ENCODE measurements at regions not wholly inside any gene's neighbourhood (a gene's known extent, or its start where the extent isn't known, plus 50 kb on each side); places are given as distances from the start of the nearest gene placed in this dataset.

- no peak for TF ChIP-seq NR3C1 (IDR thresholded peaks at IDR 0.05)
- TF ChIP-seq, protein P1, sequence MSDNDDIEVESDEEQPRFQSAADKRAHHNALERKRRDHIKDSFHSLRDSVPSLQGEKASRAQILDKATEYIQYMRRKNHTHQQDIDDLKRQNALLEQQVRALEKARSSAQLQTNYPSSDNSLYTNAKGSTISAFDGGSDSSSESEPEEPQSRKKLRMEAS (IDR thresholded peaks at IDR 0.05): no peak
- H3K4me1 ChIP-seq: no peaks in the 10 kb centered on the region
- ChIA-PET CTCF (interaction anchor here (1.5 to 2.1 kb wide), 2 partner anchors 10 to 653 kb away, joined by 3 to 4 read pairs; no protein-coding TSS in a partner anchor), POLR2A (no interaction called here)
- no peak overlapping the region for H3K4me2 ChIP-seq
- no peaks in the 10 kb centered on the region for H3K9me3 ChIP-seq
- no peak overlapping the region for H3K4me3 ChIP-seq
- FAIRE-seq (peak; percentile 7), DNase-seq (ENCODE audit: low read depth in 1 of 2, low spot score in 1 of 2) (no peak), ATAC-seq (no peak)
- no peak overlapping the region for H3K27ac ChIP-seq
Observed at GRCh38 chr9:3687145-3687544, 161.3 kb upstream of the RFX3 start.

GRCh38 chr9:3682186-3682585 lies 156.4 kb upstream of the RFX3 start:
- DNase-seq (ENCODE audit: low read depth in 1 of 2, low spot score in 1 of 2) (no peak), FAIRE-seq (no peak), ATAC-seq (no peak)
- H3K4me3 ChIP-seq: no peak overlapping the region
- no peaks in the 10 kb centered on the region for H3K9me3 ChIP-seq
- no peak for TF ChIP-seq HOXA7 (CRISPR knock-in tag; IDR thresholded peaks at IDR 0.05)
- no peak for TF ChIP-seq HDAC2 (IDR thresholded peaks at IDR 0.05)
- no peak for TF ChIP-seq MAZ (IDR thresholded peaks at IDR 0.05; ENCODE audit: borderline replicate concordance, low read depth, low read length)
- no peak for TF ChIP-seq ATOH8 (CRISPR knock-in tag; IDR thresholded peaks at IDR 0.05; ENCODE audit: low read depth)
- TF ChIP-seq BHLHE40 (IDR thresholded peaks at IDR 0.05; ENCODE audit: low read depth, low read length): no peak
- TF ChIP-seq CTCF (IDR thresholded peaks at IDR 0.05): no peak
- TF ChIP-seq SMC3 (IDR thresholded peaks at IDR 0.05): no peak
- TF ChIP-seq JUNB (IDR thresholded peaks at IDR 0.05): no peak
- no peak for TF ChIP-seq FOSL2 (IDR thresholded peaks at IDR 0.05)
- no peak for TF ChIP-seq FOSL2 (CRISPR knock-in tag; IDR thresholded peaks at IDR 0.05)
- TF ChIP-seq FOXS1 (CRISPR knock-in tag; IDR thresholded peaks at IDR 0.05): no peak
- H3K27ac ChIP-seq: no peak overlapping the region
- CTCF ChIA-PET: interaction anchor here (0.7 to 1.2 kb wide), 3 partner anchors 23 to 824 kb away, joined by 3 read pairs; no protein-coding TSS in a partner anchor
- POLR2A ChIA-PET: no interaction called here
- no peaks in the 10 kb centered on the region for H3K4me1 ChIP-seq
- no peak overlapping the region for H3K4me2 ChIP-seq
- 86% methylated on average over 3 of the region's 3 CpGs for WGBS (ENCODE audit: missing lambda C conversion rate)

DNA sequence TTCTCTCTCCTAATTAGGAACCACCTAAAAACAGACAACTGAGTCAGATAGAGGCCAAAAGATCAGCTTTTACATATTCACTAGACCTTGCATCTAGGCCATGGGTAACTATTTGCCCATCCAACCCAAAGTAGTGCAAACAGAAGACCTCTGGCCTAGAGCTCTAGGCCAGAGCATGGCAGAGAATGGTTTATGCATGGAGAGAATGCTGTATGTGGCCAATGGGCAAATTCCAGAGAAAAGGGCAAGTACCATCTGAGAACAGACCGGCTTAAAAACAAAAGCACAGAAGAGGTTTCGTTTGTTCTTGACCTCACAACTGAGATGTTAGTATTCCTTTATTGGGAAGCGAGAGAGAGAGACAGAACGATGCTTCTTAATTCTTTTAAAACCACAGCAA lies 151.7 kb upstream of the RFX3 start:
- no peak for DNase-seq (ENCODE audit: low read depth in 1 of 2, low spot score in 1 of 2)
- TF ChIP-seq CTCF (IDR thresholded peaks at IDR 0.05) (no peak), ZC3H11A (IDR thresholded peaks at IDR 0.05) (no peak), HDAC2 (IDR thresholded peaks at IDR 0.05) (no peak), GATA3 (IDR thresholded peaks at IDR 0.05; ENCODE audit: borderline replicate concordance) (no peak), HES2 (IDR thresholded peaks at IDR 0.05) (no peak), KDM1A (IDR thresholded peaks at IDR 0.05; ENCODE audit: low read depth) (no peak), JUNB (IDR thresholded peaks at IDR 0.05) (no peak), MYC (IDR thresholded peaks at IDR 0.05; ENCODE audit: borderline replicate concordance, low read length) (no peak), FOSL2 (IDR thresholded peaks at IDR 0.05) (no peak), FOSL2 (CRISPR knock-in tag; IDR thresholded peaks at IDR 0.05) (no peak), ZFP36 (IDR thresholded peaks at IDR 0.05; ENCODE audit: borderline replicate concordance, partially characterized antibody) (no peak), CBX2 (IDR thresholded peaks at IDR 0.05; ENCODE audit: borderline replicate concordance, low read depth) (no peak), PHF8 (IDR thresholded peaks at IDR 0.05; ENCODE audit: borderline replicate concordance, low read depth) (no peak), MAFK (IDR thresholded peaks at IDR 0.05; ENCODE audit: partially characterized antibody) (no peak)
- TF ChIP-seq, protein P2, sequence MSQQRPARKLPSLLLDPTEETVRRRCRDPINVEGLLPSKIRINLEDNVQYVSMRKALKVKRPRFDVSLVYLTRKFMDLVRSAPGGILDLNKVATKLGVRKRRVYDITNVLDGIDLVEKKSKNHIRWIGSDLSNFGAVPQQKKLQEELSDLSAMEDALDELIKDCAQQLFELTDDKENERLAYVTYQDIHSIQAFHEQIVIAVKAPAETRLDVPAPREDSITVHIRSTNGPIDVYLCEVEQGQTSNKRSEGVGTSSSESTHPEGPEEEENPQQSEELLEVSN (IDR thresholded peaks at IDR 0.05; ENCODE audit: borderline replicate concordance, low read depth): no peak
- TF ChIP-seq, protein P3, sequence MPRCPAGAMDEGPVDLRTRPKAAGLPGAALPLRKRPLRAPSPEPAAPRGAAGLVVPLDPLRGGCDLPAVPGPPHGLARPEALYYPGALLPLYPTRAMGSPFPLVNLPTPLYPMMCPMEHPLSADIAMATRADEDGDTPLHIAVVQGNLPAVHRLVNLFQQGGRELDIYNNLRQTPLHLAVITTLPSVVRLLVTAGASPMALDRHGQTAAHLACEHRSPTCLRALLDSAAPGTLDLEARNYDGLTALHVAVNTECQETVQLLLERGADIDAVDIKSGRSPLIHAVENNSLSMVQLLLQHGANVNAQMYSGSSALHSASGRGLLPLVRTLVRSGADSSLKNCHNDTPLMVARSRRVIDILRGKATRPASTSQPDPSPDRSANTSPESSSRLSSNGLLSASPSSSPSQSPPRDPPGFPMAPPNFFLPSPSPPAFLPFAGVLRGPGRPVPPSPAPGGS (IDR thresholded peaks at IDR 0.05): no peak
- ATAC-seq: no peak
- H3K4me2 ChIP-seq: no peak overlapping the region
- H3K4me3 ChIP-seq: no peak overlapping the region
- POLR2A ChIA-PET: no interaction called here
- H3K9me3 ChIP-seq: no peaks in the 10 kb centered on the region
- FAIRE-seq: no peak
- WGBS (ENCODE audit: missing lambda C conversion rate): 77% methylated on average over 4 of the region's 4 CpGs
- CTCF ChIA-PET: no interaction called here
- no peak overlapping the region for H3K27ac ChIP-seq
- H3K4me1 ChIP-seq: no peaks in the 10 kb centered on the region
